DMS53 treated with DMSO at 0.1 percent for 48 hours (cell line): ENCODE measurements at regions not wholly inside any gene's neighbourhood (a gene's known extent, or its start where the extent isn't known, plus 50 kb on each side); places are given as distances from the start of the nearest gene placed in this dataset.

Source experiments
- DNase-seq: peaks from one replicate; lab custom pipeline; 2025; ENCODE audit not compliant: unreplicated experiment; lab: John Stamatoyannopoulos, UW

DNA sequence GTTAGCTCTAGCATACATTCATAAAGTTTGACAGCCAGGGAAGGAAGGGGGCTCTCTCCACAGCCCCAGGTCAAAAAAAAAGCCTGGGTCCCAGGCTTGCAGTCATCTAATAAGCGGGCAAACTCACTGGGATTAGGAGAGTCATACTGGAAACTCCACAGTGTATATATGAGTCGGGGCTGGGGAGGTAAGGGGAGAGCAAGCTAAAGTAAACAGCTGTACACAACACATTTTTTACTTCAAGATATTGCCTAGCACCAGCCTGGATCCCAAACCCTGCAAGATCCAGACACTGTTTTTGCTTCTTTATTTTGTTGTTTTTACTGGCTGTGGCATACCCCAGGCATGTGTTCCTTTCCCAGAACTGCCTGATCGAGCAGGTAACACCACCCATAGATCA is 291.3 kb upstream of the TANK start:
- no peak for DNase-seq

- DNase-seq = no peak
Measured at GRCh38 chr2:160869411-160869810, 290.8 kb upstream of the TANK start.

GRCh38 chr2:160870729-160871465 is 289.3 kb upstream of the TANK start:
- no peak for DNase-seq

DNA sequence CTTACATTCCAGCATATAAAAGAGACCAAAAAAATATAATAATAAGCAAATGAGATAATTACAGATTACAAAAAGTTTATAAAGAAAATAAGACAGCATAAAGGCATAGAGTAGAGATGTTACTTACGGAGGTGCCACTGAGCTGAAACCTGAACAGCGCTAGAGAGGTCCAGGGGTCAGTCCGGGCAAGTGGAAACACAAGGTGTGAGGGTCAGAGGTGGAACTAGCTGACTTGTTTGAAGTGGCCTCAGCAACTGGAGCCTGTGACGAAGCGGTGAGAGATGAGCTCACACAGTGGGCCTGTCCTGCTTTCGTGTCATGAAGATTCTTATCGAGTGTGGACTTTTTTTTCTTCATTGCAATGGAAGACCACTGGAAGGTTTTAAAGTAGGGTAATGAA is 288.3 kb upstream of the TANK start:
- DNase-seq = no peak

DNA sequence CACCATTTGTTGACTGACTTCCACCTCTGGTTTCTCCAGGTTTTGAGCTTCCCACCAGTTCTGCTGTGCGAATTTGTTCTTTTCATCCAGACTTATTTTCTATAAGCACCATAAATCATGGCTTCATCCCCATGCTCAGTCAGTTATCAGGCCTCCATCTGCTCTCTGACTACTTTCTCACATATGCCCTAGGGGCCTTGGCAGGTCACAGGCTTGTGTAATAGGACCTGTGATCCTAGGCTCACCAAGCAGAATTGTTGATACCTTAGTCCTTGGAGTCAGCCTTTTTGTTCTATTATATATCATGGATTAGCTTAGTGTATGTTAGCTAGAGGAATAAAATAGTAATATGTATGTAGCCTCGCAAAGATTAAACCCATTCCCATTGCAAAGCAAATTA is 284.2 kb upstream of the TANK start:
- no peak for DNase-seq

- no peak for DNase-seq
Measured at GRCh38 chr2:160876765-160877164, 283.5 kb upstream of the TANK start.

DNA sequence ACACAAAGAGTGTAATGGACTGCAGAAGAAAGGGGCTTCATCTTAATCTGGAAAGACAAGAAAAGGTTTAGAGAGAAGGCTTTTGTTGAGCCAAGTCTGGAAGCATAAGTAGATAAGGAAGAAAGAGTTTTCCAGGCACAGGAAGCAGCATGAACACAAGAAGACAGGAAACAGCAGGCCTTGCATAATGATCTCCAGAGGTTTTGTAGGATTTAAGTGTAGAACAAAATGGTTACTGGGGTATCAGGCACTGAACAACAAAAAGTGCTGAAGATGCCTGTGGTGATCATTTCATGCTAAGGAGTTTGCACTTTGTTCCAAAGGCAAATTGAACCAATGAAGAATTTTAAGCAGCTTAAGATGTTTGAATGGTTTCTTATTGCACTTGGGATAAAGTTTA is 281.6 kb upstream of the TANK start:
- DNase-seq = no peak

GRCh38 chr2:160882906-160883305 is 277.3 kb upstream of the TANK start:
- no peak for DNase-seq

DNA sequence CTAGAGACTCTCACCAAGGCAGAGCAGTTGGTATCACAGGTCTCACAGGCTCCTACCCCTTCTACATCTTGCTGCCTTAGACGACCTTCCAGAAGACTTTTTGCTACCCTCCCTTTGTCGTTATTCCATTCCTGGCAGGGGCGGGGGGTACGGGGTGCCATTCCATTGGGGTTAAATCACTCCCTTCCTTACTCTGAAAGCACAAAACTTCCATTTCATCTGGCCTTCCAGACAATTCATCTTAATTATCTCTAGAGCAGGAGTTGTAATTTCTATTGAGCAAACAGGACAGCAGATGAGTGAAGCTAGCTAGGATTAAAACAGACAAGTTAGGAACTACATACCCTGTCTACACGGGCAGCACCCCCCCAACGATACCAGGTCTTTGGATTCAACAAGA is 276.2 kb upstream of the TANK start:
- DNase-seq = no peak

DNA sequence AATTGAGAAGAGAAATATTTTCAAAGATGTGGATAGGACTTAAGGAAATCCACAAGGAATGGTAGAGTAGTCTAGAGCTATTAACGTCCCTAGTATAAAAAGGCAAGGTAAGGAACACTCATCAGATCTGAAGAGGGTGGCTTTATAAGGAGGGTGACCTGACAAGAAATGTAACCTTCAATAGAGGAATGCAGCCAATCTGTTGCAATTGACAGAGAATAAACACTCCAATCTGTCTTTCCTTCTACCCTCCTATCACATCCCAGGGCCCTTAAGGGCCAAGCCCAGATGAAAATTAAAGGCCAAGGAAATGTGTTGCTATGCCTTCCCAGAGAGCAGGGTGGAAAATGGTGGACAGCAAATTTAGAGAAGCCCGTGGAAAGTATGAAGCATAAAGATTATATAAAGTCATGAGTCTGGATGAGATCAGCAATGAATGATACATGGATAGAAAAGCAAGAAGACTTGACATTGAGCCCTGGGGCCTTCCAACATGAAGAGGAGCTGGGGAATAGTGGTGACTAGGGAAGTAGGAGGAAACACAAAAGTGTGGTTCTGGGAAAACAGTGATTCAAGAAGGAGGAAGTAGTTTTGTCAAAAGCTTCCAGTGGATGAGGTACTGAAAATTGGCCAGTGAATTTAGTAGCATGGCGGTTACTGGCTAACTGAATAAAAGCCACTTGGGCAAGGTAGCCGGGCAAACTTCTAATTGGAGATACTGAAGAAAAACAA is 270.6 kb upstream of the TANK start:
- no peak for DNase-seq

DNA sequence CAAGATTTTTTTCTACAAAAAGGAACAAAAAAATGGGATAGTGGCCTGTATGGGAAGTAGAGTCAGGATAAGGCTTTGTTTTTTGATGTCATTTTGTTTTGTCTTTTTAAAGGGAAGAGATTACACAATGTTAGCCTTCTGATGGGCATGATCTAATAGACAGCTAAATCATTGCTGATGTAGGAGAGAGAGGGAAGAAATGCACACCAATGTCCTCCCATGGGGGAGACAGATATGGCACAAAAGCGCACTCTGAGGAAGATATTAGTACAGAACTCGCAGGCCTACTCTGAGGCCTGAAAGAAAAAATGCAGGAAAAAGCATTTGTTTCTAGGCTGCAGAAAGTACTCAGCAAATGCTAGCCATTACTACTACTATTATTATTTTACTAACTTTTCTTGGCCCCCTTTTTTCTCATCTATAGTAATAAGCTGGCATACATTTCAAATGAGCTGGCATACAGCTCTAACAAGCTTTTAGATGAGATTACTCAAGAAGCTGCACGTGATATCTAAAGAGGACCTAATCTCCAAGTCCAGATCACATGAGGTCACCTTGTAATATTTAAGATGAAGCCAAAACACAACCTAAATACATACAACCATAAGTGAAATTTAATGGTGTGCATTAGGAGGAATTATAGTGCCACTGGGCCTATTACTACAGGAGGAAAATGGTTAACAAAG is 269.4 kb upstream of the TANK start:
- DNase-seq = no peak

DNA sequence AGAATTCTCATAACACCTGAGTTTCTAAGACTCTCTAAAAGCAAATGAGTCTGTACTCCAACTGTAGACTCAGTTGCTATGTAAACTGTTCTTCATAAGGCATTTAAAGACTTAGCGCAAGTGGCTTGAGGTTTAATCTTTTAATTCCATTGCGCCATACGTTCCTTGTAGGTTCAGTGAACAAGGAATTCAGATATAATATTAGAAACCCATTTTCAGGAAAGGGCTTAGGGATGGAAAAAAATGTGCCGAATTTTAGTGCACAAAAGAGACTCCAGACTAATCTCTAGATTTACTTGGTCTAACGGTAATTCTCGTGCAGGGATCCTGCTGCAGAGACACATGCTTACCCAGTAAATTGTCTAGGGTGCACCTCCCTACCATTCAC is 268.9 kb upstream of the TANK start:
- DNase-seq = no peak

DNA sequence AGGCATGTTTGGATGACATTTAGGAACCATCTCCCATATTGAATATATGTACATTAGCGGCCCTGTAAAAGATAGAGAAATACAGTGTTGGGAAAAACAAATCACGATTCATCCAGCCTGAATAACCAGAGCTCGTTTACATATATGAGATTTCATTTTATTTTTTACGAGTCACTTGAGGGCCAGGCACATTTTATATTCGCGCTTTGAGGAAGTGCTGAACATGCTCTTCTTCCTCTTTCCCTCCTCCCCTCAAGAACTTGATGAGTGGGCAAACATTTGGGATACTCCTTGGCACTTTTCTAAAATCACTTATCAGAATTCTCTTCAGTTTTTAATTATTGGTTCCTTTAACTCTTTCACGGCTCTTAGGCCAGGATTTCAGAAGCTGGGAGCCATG is 268.0 kb upstream of the TANK start:
- DNase-seq = no peak

DNA sequence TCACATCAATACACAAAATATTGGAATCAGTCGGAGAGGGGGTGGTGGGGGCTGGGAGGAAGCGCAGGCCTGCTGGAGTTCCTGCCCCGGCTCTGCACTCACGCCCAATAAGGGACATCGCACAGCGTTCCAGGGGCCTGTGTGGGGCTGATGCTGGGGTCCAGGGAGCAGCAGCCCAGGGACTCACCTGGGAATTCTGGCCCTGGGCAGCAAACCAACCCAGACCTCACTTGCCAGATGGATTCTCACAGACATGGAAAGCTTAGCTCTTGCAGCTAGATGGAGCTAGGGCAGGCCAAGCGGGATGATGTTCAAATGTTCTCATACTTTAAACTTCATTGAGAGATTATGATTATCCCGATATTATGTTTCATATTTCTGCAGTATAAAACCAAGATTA is 266.6 kb upstream of the TANK start:
- DNase-seq = no peak

GRCh38 chr2:160898581-160899307 is 261.5 kb upstream of the TANK start:
- DNase-seq = no peak

DNA sequence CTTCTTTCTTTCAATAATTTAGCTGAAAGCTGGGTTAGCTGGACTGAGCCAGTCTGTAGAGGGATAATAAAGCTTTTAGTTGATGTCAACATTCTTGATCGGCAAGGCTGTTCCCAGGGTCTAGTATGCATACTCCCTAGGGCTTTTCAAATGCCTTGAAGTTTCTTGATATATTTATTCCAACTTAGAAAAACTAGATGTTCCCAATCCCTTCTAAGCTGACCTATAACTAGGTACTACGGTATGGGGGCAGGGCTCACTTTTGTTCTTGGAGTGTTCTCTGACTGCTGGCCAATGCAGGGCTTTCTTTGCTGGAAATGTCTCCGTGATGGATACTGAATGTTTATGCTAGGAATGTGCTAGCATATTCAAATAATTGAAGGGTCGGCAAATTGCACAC is 258.6 kb upstream of the TANK start:
- DNase-seq = no peak

GRCh38 chr2:160905862-160906261 is 254.4 kb upstream of the TANK start:
- DNase-seq = no peak

GRCh38 chr2:160906878-160907277 is 253.3 kb upstream of the TANK start:
- DNase-seq = no peak

GRCh38 chr2:160907738-160908137 is 252.5 kb upstream of the TANK start:
- no peak for DNase-seq

DNA sequence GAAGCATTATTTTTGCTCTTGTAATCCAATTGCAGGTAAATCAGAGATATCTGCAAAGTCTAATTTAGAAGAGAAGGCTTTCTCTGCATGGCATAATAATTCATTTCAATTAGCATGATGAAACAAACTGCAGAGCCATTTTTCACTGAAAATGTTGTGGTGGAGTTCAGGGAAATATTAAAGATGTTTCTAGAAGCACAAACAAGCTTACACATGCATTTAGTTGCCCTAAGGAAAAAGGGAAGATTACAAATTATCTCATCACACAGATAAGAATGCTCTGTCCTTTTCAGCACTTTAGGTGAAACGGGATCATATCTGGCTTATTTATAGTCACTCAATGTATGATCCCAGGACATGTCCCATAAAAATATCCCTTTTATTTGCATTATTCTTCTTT is 252.1 kb upstream of the TANK start:
- no peak for DNase-seq

- DNase-seq = no peak
Measured at GRCh38 chr2:160909781-160910242, 250.4 kb upstream of the TANK start.
